Stimulated activated CD4-positive, alpha-beta T cell treated with anti-CD3 and anti-CD28 coated beads, Interleukin-15, amount 100 ng/mL, for 24 hours (primary cell): ENCODE measurements at regions not wholly inside any gene's neighbourhood (a gene's known extent, or its start where the extent isn't known, plus 50 kb on each side); places are given as distances from the start of the nearest gene placed in this dataset.

ENCODE experiments used
- DNase-seq: peaks from one replicate; pipeline ENCODE4 v3.0.0-alpha.2; 2020

DNA sequence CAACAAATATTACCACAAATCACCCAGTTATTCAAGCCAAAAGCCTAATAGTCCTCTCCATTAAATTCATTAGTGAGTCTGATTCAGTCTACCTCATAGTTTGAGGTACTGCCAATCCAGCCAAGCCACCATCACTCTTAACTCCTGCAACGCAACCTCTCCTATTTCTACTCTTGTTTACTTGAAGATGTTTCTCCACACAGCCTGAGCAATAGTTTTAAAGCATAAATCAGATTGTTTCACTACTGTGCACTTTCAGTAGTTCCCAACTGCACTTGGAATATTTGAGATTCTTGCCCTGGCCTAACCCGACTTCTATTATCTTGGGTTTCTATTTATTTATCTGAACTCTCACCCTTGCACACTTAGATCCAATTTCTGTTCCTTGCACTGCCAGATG lies 85.5 kb downstream of the YIPF5 start:
- no peak for DNase-seq

DNA sequence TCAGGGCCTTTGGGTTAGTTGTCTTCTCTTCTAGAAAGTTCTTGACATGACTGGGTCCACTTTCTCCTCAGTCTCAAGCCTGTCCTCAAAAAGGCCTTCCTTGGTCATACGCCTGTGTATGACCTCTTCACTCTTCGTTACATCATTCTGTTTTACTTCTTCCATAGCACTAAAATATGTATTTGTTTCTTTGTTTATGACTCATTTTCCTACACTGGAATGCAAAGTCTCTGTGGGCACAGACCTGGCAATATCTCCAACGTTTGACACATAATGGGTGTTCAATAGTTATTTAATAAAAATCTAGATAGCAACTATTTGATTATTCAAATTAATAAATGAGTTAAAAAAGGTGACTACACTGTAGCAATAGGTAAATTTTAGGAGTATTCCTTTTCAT lies 85.1 kb downstream of the YIPF5 start:
- DNase-seq: no peak

DNA sequence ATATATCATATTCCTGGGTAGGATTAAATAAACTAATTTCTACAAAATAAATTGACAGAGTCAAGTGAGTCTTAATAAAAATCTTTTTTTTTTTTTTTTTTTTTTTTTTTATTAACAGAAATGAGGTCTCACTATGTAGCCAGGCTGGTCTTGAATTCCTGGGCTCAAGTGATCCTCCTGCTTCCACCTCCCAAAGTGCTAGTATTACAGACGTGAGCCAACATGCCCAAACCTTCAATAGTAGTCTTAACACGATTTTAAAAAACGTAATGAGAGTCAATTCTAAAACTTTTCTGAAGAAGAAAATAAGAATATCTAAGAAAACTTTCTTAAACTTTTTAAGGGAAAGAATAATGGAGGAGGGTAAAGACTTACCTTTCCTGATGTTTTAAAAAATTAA lies 84.2 kb downstream of the YIPF5 start:
- no peak for DNase-seq

DNA sequence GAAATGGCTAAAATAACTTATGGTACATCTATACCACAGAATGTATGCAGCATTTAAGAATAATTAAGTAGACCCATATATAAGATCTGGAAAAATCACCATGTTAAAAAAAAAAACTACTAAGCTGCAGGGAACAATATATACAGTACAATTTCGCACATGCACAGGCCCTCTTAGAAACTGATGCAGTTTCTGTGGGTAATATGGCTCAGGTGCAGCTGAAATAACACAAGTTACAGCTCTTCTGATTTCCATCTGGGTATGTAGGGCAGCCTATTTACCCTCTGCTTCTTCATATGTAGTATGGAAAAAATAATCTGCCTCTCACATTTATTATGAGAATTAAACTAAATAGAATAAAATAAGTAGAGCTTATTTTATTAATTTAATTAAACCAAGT lies 82.9 kb downstream of the YIPF5 start:
- no peak for DNase-seq

DNA sequence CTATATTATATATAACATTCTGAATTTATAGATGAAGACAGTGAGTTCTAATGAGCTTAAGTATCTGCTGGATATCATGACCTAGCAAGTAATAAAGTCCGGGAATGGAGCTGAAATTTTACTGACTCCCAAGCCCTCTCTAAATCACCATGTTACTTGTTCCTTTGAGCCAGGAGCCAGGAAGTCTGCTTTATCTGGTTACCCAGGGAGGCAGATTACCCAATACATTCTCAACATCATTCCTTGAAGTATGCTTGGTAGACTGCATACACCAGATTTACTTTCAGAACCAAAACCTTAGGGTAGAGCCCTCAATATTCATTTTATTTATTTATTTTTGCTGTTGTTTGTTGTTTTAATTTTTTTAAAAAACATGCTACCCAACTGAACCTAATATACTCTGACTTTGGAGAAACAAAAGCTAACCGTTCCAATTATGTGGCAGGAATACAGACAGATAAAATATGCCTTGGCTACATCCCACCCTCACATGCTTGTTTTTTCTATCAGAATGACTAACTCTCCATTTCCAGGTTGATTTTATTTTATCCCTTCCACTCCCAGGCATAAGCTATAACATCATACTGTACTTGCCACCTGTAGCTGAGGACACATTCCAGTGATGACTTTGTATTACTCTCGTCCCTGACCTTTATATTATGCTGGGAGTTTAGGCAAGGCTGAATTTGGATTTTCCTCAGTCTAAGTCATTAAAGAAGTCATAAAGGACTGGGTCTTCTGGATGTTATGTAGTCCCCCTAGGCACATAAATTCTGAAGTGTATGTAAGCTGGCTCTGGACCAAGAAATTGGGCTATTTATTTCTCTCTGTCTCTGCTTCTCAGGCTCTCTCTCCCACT lies 82.0 kb downstream of the YIPF5 start:
- no peak for DNase-seq

DNA sequence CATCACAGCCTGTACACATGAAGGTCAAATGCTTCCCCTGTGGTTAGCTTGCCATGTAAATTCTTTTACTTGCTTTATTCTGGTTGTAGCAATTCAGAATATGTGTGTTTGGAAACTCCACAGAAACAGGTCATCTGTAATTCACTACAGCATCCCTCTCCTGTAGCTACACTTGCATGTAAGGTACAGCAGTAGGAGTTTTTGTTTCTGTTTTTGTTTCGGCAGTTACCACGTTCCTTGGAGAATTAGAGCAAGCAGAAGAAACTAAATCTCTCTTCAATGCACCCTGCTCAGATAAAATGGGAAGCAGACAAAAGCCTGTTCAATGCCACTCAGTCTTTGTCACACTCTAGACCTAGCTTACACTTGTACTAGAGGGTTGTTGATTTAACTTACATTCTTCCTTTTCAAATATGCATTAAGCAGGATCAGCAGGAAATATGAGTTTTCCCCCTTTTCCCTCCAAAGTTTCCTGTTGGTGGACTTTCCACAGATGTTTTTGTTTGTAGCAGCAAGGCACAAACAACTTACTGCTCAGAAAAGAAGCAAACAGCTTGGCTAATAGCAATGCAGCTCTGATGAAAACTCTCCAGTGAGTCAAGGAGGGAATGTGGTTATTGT lies 80.9 kb downstream of the YIPF5 start:
- no peak for DNase-seq

DNA sequence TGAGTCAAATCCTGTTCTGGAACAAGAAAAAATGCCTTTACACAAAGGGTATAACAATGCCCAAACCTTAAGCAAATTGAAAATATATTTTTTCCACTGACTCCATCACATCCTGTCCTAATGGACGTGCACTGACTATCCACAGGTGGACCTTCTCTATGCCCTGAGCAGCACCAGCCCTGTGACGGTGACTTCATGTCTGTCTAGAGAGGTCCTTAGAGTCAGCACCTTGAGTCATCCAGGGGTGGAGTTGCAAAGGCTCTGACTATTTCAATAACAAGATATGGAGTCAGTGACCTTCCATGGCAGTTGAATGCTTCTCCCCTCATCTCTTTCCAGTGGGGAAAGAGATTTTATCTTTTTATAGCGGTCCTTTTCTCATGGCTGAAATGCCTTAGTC lies 78.0 kb downstream of the YIPF5 start:
- DNase-seq: no peak

DNA sequence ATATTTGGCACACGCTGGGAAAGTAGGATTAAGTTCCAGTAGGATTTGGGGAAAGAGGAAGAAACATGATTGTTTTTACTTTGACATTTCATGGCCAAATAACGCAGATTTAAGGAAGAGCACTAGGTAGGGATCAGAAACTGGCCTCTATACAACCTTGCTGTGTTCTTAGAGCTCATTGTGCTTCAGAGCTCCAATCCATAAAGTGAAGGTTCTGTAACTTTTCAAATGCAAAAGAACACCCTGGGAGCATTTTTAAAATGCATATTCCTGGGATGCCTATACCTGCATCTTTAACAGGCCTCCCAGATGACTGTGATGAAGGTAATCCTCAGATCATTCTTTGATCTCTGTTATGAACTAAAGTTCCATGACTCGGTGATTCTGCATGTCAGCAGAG lies 77.1 kb downstream of the YIPF5 start:
- DNase-seq: no peak

DNA sequence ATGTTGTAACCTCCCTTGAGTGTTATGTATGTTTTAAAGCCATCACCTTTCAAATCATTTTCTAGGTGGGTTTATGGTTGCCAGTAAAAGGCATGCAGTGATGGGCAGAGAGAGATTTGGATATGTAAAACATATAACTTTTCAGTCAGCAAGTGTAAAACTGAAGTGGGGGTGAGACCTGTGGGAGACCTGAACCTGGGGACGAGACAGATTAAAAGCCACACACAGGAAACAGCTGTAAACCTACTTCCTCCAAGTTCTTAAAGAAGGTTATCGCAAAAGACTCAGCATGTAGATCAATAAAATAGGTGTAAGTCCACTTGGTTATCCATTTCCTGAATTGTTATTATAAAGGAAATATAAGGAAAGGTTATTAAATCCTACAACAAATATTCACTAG lies 76.6 kb downstream of the YIPF5 start:
- no peak for DNase-seq

DNA sequence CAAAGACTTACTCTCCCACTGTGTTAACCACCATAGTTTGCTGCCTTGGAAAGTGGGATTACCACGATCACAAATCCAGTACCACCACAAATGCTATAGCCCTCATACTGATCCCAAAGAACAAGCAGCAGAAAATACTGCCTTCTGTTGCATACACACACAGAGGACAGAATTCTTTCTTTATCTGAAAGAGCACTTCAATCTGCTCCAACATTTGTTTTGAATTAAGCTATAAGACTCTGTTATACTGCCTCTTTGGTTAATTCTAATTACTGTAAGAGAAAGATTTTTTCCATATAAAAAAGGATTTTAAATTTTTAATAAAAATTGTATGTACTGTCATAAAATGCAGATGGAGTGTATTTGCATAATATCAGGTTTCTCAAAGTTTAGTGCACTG lies 69.8 kb downstream of the YIPF5 start:
- DNase-seq: no peak

DNA sequence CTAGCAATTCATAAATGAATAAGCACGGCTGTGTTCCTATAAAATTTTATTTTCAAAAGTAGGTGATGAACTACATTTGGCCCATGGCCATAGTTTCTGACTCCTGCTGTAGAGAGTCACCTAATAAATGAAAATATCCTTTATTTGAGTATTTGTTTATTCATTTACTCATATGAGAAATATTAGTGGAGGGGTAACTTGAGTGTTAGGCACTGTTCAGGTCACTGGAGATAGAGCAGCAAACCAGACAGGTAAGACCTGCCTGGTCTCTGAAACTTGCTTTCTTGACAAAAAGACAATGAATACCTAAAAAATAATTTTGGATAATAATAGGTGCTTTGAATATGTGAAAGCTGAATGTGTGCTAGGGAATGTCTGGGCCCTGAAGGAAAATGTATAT lies 68.8 kb downstream of the YIPF5 start:
- no peak for DNase-seq

DNA sequence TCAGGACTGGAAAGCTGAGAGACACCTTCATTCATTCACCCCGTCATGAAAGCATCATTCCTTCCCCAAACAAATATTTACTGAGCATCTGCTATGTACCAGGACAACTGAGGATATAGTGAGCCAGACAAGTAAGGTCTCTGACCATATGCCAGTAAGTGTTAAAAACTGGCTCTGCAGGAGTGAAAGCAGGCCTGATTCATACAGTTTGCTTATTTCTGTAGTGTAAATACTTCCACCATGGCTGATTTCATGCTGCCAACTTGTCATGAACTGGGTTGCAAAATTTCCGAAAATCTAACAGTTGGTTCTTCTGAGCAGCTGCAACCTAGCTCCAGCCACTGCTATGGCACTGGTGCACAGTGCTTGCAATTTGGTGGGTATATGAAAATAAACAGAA lies 68.1 kb downstream of the YIPF5 start:
- DNase-seq: no peak

DNA sequence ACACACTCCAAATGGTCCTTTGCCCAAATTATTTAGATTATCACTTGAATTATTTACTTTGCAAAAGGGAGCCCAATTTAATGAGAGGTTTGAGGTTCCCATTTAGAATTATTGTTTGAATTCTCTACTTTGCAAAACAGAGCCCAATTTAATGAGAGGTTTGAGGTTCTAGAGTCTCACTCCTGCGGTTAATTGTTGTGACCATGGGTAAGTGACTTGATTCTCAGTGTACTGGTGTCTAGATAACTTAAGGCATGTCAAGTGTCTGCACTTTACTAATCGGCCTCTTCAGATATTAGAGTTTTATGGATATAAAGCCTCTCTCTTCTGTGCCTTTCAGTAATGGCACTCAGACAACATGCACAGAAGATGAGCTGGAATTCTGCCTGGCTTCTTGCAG lies 67.5 kb downstream of the YIPF5 start:
- no peak for DNase-seq

DNA sequence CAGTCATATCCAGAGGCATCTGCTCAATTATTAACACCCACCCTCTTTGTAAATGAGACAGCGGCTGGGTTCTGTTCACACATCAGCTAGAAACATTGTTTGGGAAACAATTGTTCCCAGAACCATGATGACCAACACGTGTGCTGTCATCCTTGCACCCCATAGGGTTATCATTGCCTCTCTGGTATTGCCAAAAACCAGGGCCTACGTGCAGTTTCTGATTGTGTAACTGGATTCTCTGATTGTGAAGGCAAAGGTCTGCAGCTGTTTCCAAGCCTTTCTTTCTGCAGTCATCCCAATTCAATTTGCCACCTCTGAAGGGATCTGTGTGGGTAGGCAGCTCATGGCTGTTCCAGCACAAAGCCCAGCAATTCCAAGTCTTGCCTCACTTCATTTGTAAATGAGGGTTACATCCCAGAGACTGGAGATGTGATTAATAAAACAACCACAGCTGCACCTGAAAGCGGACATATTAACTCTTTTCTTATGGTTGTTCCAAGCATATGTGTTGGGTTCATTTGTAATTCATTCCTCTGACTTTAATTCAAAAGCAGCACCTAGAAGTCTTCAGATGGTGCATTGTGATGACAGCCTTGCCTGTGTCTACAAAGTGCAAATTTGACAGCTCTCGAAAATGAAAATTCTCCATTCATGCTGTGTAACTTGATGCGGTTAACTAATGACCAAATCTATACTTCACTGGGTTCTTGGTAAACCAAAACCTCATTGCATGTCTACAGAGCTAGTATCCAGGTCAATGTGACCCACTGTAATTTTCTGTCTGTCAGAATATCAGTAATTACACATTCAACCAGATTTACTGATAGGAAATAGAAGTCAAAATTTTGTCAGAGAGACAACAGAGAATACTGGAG lies 66.6 kb downstream of the YIPF5 start:
- no peak for DNase-seq

DNA sequence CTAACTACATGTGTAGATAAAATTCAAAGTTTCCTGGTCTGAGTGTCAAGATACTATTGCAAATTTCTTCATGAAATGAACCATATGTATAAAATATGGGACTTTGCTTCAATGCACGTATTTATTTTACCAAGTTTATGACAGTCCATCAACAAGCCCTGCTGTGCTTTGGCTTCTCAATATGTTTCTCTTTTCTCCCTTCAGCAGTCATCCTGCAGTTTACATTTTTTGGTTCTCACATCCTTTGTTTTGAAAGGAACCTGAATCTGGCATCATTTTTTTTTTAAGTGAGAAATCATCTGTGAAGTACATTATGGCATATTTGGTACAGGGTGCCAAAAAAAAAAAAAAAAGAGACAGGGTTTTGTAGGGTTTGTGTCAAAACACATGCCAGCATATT lies 65.1 kb downstream of the YIPF5 start:
- DNase-seq: no peak

DNA sequence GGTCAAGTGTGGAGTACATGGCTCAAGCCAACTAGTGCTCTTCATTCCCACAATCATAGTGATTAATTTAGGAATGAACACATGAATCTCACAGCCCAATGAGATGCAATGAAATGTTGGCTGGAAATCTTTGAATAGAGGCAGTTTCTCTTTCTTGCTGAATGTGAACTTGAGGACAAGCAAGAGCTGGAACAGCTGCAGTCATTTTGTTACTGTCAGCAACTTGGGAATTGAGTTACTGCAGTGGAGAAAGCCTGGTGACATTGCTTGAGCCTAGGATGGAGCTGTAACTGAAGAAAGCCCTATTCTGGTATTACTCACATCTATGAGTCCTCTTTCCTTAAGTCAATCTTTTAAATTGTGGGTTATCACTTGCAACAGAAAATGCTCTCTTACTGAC lies 62.3 kb downstream of the YIPF5 start:
- DNase-seq: no peak
